GM18870 (cell line): ENCODE measurements at regions not wholly inside any gene's neighbourhood (a gene's known extent, or its start where the extent isn't known, plus 50 kb on each side); places are given as distances from the start of the nearest gene placed in this dataset.

Source experiments
- ATAC-seq: cut with Tn5 transposase; IDR thresholded peaks from one replicate; pipeline ENCODE4 v1.9.1; 2021; ENCODE audit warnings: moderate library complexity; ENCODE audit not compliant: unreplicated experiment

- ATAC-seq, result no peak
These were observed 188.4 kb upstream of the NAV2 start for GRCh38 chr11:19524171-19524671.

- ATAC-seq, result no peak
These were observed 192.0 kb upstream of the NAV2 start for GRCh38 chr11:19520681-19521080.

GRCh38 chr11:19519912-19520641 is 192.6 kb upstream of the NAV2 start:
- no peak for ATAC-seq

- no peak for ATAC-seq
These were observed 193.3 kb upstream of the NAV2 start for GRCh38 chr11:19519353-19519752.

- ATAC-seq, result no peak
These were observed 199.4 kb upstream of the NAV2 start for GRCh38 chr11:19513253-19513652.

GRCh38 chr11:19512618-19513017 is 200.0 kb upstream of the NAV2 start:
- no peak for ATAC-seq

GRCh38 chr11:19511413-19512183 is 201.0 kb upstream of the NAV2 start:
- ATAC-seq, result no peak

GRCh38 chr11:19511066-19511412 is 201.6 kb upstream of the NAV2 start:
- ATAC-seq, result no peak

- no peak for ATAC-seq
These were observed 202.2 kb upstream of the NAV2 start for GRCh38 chr11:19510468-19510867.

- no peak for ATAC-seq
These were observed 203.4 kb upstream of the NAV2 start for GRCh38 chr11:19509215-19509614.

GRCh38 chr11:19508165-19508564 is 204.5 kb upstream of the NAV2 start:
- ATAC-seq, result no peak

- ATAC-seq, result no peak
These were observed 205.7 kb upstream of the NAV2 start for GRCh38 chr11:19506816-19507486.

- ATAC-seq, result no peak
These were observed 209.9 kb upstream of the NAV2 start for GRCh38 chr11:19502691-19503253.

GRCh38 chr11:19501631-19502030 is 211.0 kb upstream of the NAV2 start:
- no peak for ATAC-seq

GRCh38 chr11:19499999-19500398 is 212.6 kb upstream of the NAV2 start:
- ATAC-seq, result no peak

GRCh38 chr11:19499026-19499669 is 213.5 kb upstream of the NAV2 start:
- no peak for ATAC-seq

GRCh38 chr11:19493446-19494213 is 219.0 kb upstream of the NAV2 start:
- no peak for ATAC-seq

GRCh38 chr11:19482319-19483100 is 230.1 kb upstream of the NAV2 start:
- no peak for ATAC-seq

GRCh38 chr11:19480540-19480939 is 232.1 kb upstream of the NAV2 start:
- ATAC-seq, result no peak
